ENCODE measurements at regions not wholly inside any gene's neighbourhood (a gene's known extent, or its start where the extent isn't known, plus 50 kb on each side); places are given as distances from the start of the nearest gene placed in this dataset.
"Not testable (repeated sequence)": the region's sequence is repeated elsewhere in the genome, so short reads cannot be mapped to it uniquely, and the experiment has no call there.

GRCh38 chr6:137657351-137657911 lies 163.2 kb upstream of the OLIG3 start:
- no peak for FAIRE-seq

- no peak for FAIRE-seq
Measured at GRCh38 chr6:137658287-137658686, 164.1 kb upstream of the OLIG3 start.

- no peak for FAIRE-seq
Measured at GRCh38 chr6:137659871-137660270, 165.7 kb upstream of the OLIG3 start.

GRCh38 chr6:137660296-137660731 lies 166.1 kb upstream of the OLIG3 start:
- no peak for FAIRE-seq

- no peak for FAIRE-seq
Measured at GRCh38 chr6:137661601-137662000, 167.4 kb upstream of the OLIG3 start.

- no peak for FAIRE-seq
Measured at GRCh38 chr6:137664183-137664582, 170.0 kb upstream of the OLIG3 start.

- FAIRE-seq, result no peak
Measured at GRCh38 chr6:137665342-137665934, 171.2 kb upstream of the OLIG3 start.

GRCh38 chr6:137666202-137666774 lies 172.1 kb upstream of the OLIG3 start:
- no peak for FAIRE-seq

- no peak for FAIRE-seq
Measured at GRCh38 chr6:137673603-137674002, 179.4 kb upstream of the OLIG3 start.

- no peak for FAIRE-seq
Measured at GRCh38 chr6:137676888-137677287, 182.7 kb upstream of the OLIG3 start.

GRCh38 chr6:137677709-137678108 lies 183.5 kb upstream of the OLIG3 start:
- FAIRE-seq, result no peak

- FAIRE-seq, result no peak
Measured at GRCh38 chr6:137678451-137678850, 184.3 kb upstream of the OLIG3 start.

- FAIRE-seq, result no peak
Measured at GRCh38 chr6:137680705-137681346, 186.2 kb upstream of the TNFAIP3 start.

GRCh38 chr6:137681445-137682009 lies 185.5 kb upstream of the TNFAIP3 start:
- no peak for FAIRE-seq

- FAIRE-seq, result not testable (repeated sequence)
Measured at GRCh38 chr6:137682658-137683057, 184.4 kb upstream of the TNFAIP3 start.

GRCh38 chr6:137683916-137684315 lies 183.1 kb upstream of the TNFAIP3 start:
- FAIRE-seq, result no peak

GRCh38 chr6:137685798-137686375 lies 181.2 kb upstream of the TNFAIP3 start:
- FAIRE-seq, result no peak

- no peak for FAIRE-seq
Measured at GRCh38 chr6:137687818-137688217, 179.2 kb upstream of the TNFAIP3 start.

GRCh38 chr6:137688230-137688971 lies 178.7 kb upstream of the TNFAIP3 start:
- FAIRE-seq, result no peak

- no peak for FAIRE-seq
Measured at GRCh38 chr6:137689377-137689776, 177.7 kb upstream of the TNFAIP3 start.

GRCh38 chr6:137690034-137690433 lies 177.0 kb upstream of the TNFAIP3 start:
- FAIRE-seq, result no peak

GRCh38 chr6:137690721-137691120 lies 176.3 kb upstream of the TNFAIP3 start:
- no peak for FAIRE-seq

GRCh38 chr6:137692308-137692707 lies 174.8 kb upstream of the TNFAIP3 start:
- FAIRE-seq, result no peak

Data from A204.1 (cell line).